Keratinocyte (primary cell): ENCODE measurements at regions not wholly inside any gene's neighbourhood (a gene's known extent, or its start where the extent isn't known, plus 50 kb on each side); places are given as distances from the start of the nearest gene placed in this dataset.

Experiments used
- DNase-seq: peaks from one replicate; pipeline ENCODE4 v3.0.0-alpha.2; 2011; ENCODE audit warnings: low read depth, missing footprints, low spot score
- FAIRE-seq: peaks from 2 replicates; lab custom pipeline; 2011; peaks lifted over from hg19 to GRCh38; lab: Jason Lieb, UNC
- H2AFZ ChIP-seq: 2 replicates; pipeline ENCODE4 v1.6.0; 2012; ENCODE audit warnings: low read length, control low read depth, inconsistent platforms; ENCODE audit not compliant: control insufficient read depth
- H3K27ac ChIP-seq: 2 replicates; pipeline ENCODE4 v1.5.1; 2011; ENCODE audit warnings: low read length; ENCODE audit not compliant: control insufficient read depth, insufficient read depth
- H3K27me3 ChIP-seq: 3 replicates; pipeline ENCODE4 v1.6.0; 2011; ENCODE audit warnings: low read length; ENCODE audit not compliant: control insufficient read depth, insufficient read depth; ENCODE audit errors: extremely low read depth
- H3K36me3 ChIP-seq, 2 experiments: 2 replicates in 1 of 2; 3 replicates in 1 of 2; pipeline ENCODE4 v1.5.1; 2011; ENCODE audit warnings: low read length in 2 of 2, mild to moderate bottlenecking in 1 of 2; ENCODE audit not compliant: control insufficient read depth in 2 of 2, insufficient read depth in 2 of 2; ENCODE audit errors: extremely low read depth in 1 of 2
- H3K4me1 ChIP-seq: 3 replicates; pipeline ENCODE4 v1.5.1; 2011; ENCODE audit warnings: low read length; ENCODE audit not compliant: control insufficient read depth, insufficient read depth; ENCODE audit errors: extremely low read depth
- H3K4me2 ChIP-seq: 3 replicates; pipeline ENCODE4 v1.6.0; 2011; ENCODE audit warnings: low read depth, low read length; ENCODE audit not compliant: control insufficient read depth, insufficient read depth; ENCODE audit errors: extremely low read depth
- H3K4me3 ChIP-seq, 3 experiments: fragments of 200-600 bp in 1 of 3; sonication (generic) in 1 of 3; 2 replicates in 2 of 3; 3 replicates in 1 of 3; pipeline ENCODE4 v1.5.1; 2011 to 2016; ENCODE audit warnings: low read length in 3 of 3, mild to moderate bottlenecking in 3 of 3, control low read depth in 2 of 3, inconsistent platforms in 1 of 3, low read depth in 1 of 3, mixed read lengths in 1 of 3, mixed run types in 1 of 3, moderate library complexity in 1 of 3; ENCODE audit not compliant: control insufficient read depth in 2 of 3, insufficient read depth in 2 of 3; ENCODE audit errors: extremely low read depth in 1 of 3
- H3K79me2 ChIP-seq: 2 replicates; pipeline ENCODE4 v1.6.0; 2012; ENCODE audit warnings: low read length; ENCODE audit not compliant: control insufficient read depth, insufficient read depth
- H3K9ac ChIP-seq: 3 replicates; pipeline ENCODE4 v1.6.0; 2011; ENCODE audit warnings: low read length; ENCODE audit not compliant: control insufficient read depth, insufficient read depth; ENCODE audit errors: extremely low read depth
- H3K9me1 ChIP-seq: 3 replicates; pipeline ENCODE4 v1.6.0; 2011; ENCODE audit warnings: low read length; ENCODE audit not compliant: control insufficient read depth, insufficient read depth; ENCODE audit errors: extremely low read depth
- H3K9me3 ChIP-seq: 2 replicates; pipeline ENCODE4 v1.5.1; 2012; ENCODE audit warnings: low read depth, low read length; ENCODE audit not compliant: control insufficient read depth
- H4K20me1 ChIP-seq: 3 replicates; pipeline ENCODE4 v1.6.0; 2011; ENCODE audit warnings: low read length; ENCODE audit not compliant: control insufficient read depth, insufficient read depth; ENCODE audit errors: extremely low read depth
- CTCF ChIP-seq, 3 experiments: IDR thresholded peaks in 1 of 3; conservative IDR thresholded peaks in 1 of 3; optimal IDR thresholded peaks in 1 of 3; 2 replicates in 2 of 3; 3 replicates in 1 of 3; pipeline versions ENCODE3 to v1.5.1; 2011; ENCODE audit warnings: low read length in 3 of 3, mild to moderate bottlenecking in 3 of 3, moderate library complexity in 2 of 3, control low read depth in 1 of 3, inconsistent platforms in 1 of 3; ENCODE audit not compliant: insufficient read depth in 2 of 3; ENCODE audit errors: extremely low read depth in 1 of 3
- EZH2 ChIP-seq: IDR thresholded peaks from one replicate; pipeline ENCODE4 v1.6.1; 2012; ENCODE audit warnings: inconsistent platforms, mild to moderate bottlenecking, low read length, moderate library complexity
- dilution Hi-C: fragments of 300-500 bp; cut with MboI; formaldehyde crosslinking; loops from one replicate; pipeline ENCODE4 v1.7.0; 2020; ENCODE audit warnings: low sequenced_read_pairs; ENCODE audit not compliant: extremely low pct_ligation_motif_present

GRCh38 chr2:118613737-118614136, 233.7 kb downstream of the EN1 start:
- no peak for TF ChIP-seq EZH2
- no peak for TF ChIP-seq CTCF (optimal IDR thresholded peaks at IDR 0.05 in 1 of 3, IDR thresholded peaks at IDR 0.05 in 1 of 3, conservative IDR thresholded peaks at IDR 0.05 in 1 of 3; ENCODE audit: extremely low read depth in 1 of 3, insufficient read depth in 2 of 3, low read length in 3 of 3)
- DNase-seq = no peak

GRCh38 chr2:118611691-118612090, 235.8 kb downstream of the EN1 start:
- Histone ChIP-seq H3K36me3 (no peaks in the 10 kb centered on the region), H2AFZ (no peak overlapping the region), H3K9me3 (no peaks in the 10 kb centered on the region), H3K27me3 (no peaks in the 10 kb centered on the region), H3K27ac (no peak overlapping the region), H3K4me2 (no peak overlapping the region), H3K9me1 (no peaks in the 10 kb centered on the region), H4K20me1 (no peaks in the 10 kb centered on the region), H3K9ac (no peak overlapping the region), H3K4me3 (no peak overlapping the region), H3K79me2 (no peaks in the 10 kb centered on the region), H3K4me1 (no peaks in the 10 kb centered on the region)
- DNase-seq (no peak), FAIRE-seq (no peak)
- dilution Hi-C loops = no loop called here
- TF ChIP-seq CTCF (optimal IDR thresholded peaks at IDR 0.05 in 1 of 3, IDR thresholded peaks at IDR 0.05 in 1 of 3, conservative IDR thresholded peaks at IDR 0.05 in 1 of 3; ENCODE audit: extremely low read depth in 1 of 3, insufficient read depth in 2 of 3, low read length in 3 of 3) (no peak), EZH2 (no peak)

More at GRCh38 chr2:118613737-118614136, 233.7 kb downstream of the EN1 start:
- Histone ChIP-seq H3K27ac (no peak overlapping the region), H3K9me3 (no peaks in the 10 kb centered on the region), H3K36me3 (no peaks in the 10 kb centered on the region), H4K20me1 (no peaks in the 10 kb centered on the region), H3K4me1 (no peaks in the 10 kb centered on the region), H3K9me1 (no peaks in the 10 kb centered on the region), H3K9ac (no peak overlapping the region), H3K4me2 (no peak overlapping the region), H3K27me3 (no peaks in the 10 kb centered on the region), H2AFZ (no peak overlapping the region), H3K79me2 (no peaks in the 10 kb centered on the region), H3K4me3 (no peak overlapping the region)
- dilution Hi-C loops = no loop called here
- no peak for FAIRE-seq
